Loucy (cell line): ENCODE measurements at regions not wholly inside any gene's neighbourhood (a gene's known extent, or its start where the extent isn't known, plus 50 kb on each side); places are given as distances from the start of the nearest gene placed in this dataset.

Experiments
- CTCF ChIP-seq: fragments of 200-600 bp; sonication (generic); conservative IDR thresholded peaks from 2 replicates; pipeline ENCODE4 v1.5.1; 2014; ENCODE audit warnings: mild to moderate bottlenecking, antibody characterized with exemption, low read length
- EZH2phosphoT487 ChIP-seq: fragments of 200-600 bp; IDR thresholded peaks from 2 replicates; pipeline ENCODE4 v1.6.1; 2018; ENCODE audit warnings: antibody characterized with exemption, mild to moderate bottlenecking, moderate library complexity, borderline replicate concordance

- no peak for TF ChIP-seq CTCF
- no peak for TF ChIP-seq EZH2phosphoT487
Observed at GRCh38 chr13:91278888-91279287, 68.6 kb upstream of the MIR17HG start.
